Smooth muscle cell (in vitro differentiated cells): ENCODE measurements at regions not wholly inside any gene's neighbourhood (a gene's known extent, or its start where the extent isn't known, plus 50 kb on each side); places are given as distances from the start of the nearest gene placed in this dataset.

Source experiments
- DNase-seq: peaks from one replicate; lab custom pipeline; 2025; ENCODE audit not compliant: unreplicated experiment; lab: John Stamatoyannopoulos, UW
- H2AFZ ChIP-seq: fragments of 200-600 bp; sonication (generic); 2 replicates; pipeline ENCODE4 v1.6.0; 2016; ENCODE audit warnings: antibody characterized with exemption, low read depth, mild to moderate bottlenecking
- H3F3A ChIP-seq: fragments of 200-600 bp; sonication (generic); 2 replicates; pipeline ENCODE4 v1.6.0; 2017; ENCODE audit warnings: antibody characterized with exemption, low read depth
- H3K27ac ChIP-seq: fragments of 200-600 bp; sonication (generic); 2 replicates; pipeline ENCODE4 v1.5.1; 2016; ENCODE audit warnings: low read depth, mild to moderate bottlenecking
- H3K27me3 ChIP-seq: fragments of 200-600 bp; sonication (generic); 2 replicates; pipeline ENCODE4 v1.6.1; 2016; ENCODE audit warnings: low read depth, mild to moderate bottlenecking
- H3K36me3 ChIP-seq: fragments of 200-600 bp; sonication (generic); 2 replicates; pipeline ENCODE4 v1.5.1; 2016; ENCODE audit warnings: low read depth
- H3K4me1 ChIP-seq: fragments of 200-600 bp; sonication (generic); 2 replicates; pipeline ENCODE4 v1.5.1; 2016; ENCODE audit warnings: low read depth
- H3K4me2 ChIP-seq: fragments of 200-600 bp; sonication (generic); 2 replicates; pipeline ENCODE4 v1.6.0; 2016; ENCODE audit warnings: mild to moderate bottlenecking
- H3K4me3 ChIP-seq: fragments of 200-600 bp; sonication (generic); 2 replicates; pipeline ENCODE4 v1.5.1; 2016; ENCODE audit warnings: mild to moderate bottlenecking
- H3K79me2 ChIP-seq: fragments of 200-600 bp; sonication (generic); 2 replicates; pipeline ENCODE4 v1.6.0; 2016; ENCODE audit warnings: low read depth, mild to moderate bottlenecking
- H3K9ac ChIP-seq: fragments of 200-600 bp; sonication (generic); 2 replicates; pipeline ENCODE4 v1.6.0; 2016; ENCODE audit warnings: low read depth
- H3K9me3 ChIP-seq: fragments of 200-600 bp; sonication (generic); replicated peaks from 2 replicates; pipeline ENCODE4 v1.5.1; 2016; ENCODE audit warnings: low read depth
- H4K20me1 ChIP-seq: fragments of 200-600 bp; sonication (generic); 2 replicates; pipeline ENCODE4 v1.6.0; 2016; ENCODE audit warnings: low read depth
- WGBS: methylation state at CpG from one replicate; pipeline ENCODE4 v1.1.7; 2016; ENCODE audit warnings: low lambda C conversion rate; 5-methylcytosine and 5-hydroxymethylcytosine counted together
- TF ChIP-seq, protein P1 (sequence below): fragments of 200-600 bp; sonication (generic); IDR thresholded peaks from 2 replicates; pipeline ENCODE4 v1.5.1; 2017; ENCODE audit warnings: borderline replicate concordance, mild to moderate bottlenecking, antibody characterized with exemption; ENCODE audit not compliant: insufficient read depth, poor library complexity, severe bottlenecking

DNA sequence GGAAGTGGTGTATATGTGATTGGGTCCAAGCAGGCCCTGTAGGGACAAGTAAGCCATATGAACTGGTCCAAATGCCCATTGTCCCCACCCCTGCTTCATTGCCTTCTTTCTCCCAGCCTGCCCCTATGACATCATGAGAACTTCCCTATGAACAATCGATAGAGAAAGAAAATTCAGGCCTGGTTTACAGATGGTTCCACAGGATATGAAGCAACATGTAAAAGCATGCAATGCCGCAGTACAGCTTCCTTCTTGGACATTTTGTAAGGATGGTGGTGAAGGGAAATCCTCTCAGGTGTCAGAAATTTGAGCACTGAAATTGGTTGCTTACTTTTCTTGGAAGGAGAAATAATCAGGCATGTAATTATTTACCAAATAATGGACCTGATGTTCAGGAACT, 581.7 kb downstream of the MRPL39 start:
- Histone ChIP-seq H4K20me1 (no peaks in the 10 kb centered on the region), H3K27me3 (no peaks in the 10 kb centered on the region), H3K4me2 (no peak overlapping the region), H3K9me3 (no peaks in the 10 kb centered on the region), H3K36me3 (no peaks in the 10 kb centered on the region), H3K4me1 (no peaks in the 10 kb centered on the region), H2AFZ (no peak overlapping the region), H3K9ac (no peak overlapping the region), H3K79me2 (no peaks in the 10 kb centered on the region), H3K4me3 (no peak overlapping the region), H3F3A (no peaks in the 10 kb centered on the region), H3K27ac (no peak overlapping the region)
- 78% methylated on average over 2 of the region's 2 CpGs for WGBS
- TF ChIP-seq, protein P1, sequence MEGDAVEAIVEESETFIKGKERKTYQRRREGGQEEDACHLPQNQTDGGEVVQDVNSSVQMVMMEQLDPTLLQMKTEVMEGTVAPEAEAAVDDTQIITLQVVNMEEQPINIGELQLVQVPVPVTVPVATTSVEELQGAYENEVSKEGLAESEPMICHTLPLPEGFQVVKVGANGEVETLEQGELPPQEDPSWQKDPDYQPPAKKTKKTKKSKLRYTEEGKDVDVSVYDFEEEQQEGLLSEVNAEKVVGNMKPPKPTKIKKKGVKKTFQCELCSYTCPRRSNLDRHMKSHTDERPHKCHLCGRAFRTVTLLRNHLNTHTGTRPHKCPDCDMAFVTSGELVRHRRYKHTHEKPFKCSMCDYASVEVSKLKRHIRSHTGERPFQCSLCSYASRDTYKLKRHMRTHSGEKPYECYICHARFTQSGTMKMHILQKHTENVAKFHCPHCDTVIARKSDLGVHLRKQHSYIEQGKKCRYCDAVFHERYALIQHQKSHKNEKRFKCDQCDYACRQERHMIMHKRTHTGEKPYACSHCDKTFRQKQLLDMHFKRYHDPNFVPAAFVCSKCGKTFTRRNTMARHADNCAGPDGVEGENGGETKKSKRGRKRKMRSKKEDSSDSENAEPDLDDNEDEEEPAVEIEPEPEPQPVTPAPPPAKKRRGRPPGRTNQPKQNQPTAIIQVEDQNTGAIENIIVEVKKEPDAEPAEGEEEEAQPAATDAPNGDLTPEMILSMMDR: no peak
- DNase-seq: no peak

DNA sequence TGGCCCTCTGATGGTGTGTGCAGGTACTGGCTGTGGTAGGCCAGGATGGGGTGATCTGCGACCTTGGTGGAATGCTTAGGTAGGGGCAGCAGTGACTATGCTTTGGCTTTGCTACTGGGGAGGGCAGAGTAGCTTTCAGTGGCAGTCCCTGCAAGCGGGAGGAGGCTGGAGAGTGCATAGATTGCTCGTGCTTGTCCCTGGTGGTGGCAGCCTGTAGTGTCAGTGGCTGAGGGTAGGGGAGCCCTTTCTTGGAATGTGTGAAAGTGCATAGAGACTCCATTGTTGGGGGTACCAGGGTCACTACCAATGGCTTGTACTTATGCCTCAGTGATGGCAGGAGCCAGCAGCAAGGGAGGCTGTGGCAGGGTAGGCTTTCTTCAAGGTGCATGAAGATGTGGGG, 582.6 kb downstream of the MRPL39 start:
- H3K27ac ChIP-seq: no peak overlapping the region
- H3K36me3 ChIP-seq: no peaks in the 10 kb centered on the region
- H3K9me3 ChIP-seq: no peaks in the 10 kb centered on the region
- H4K20me1 ChIP-seq: no peaks in the 10 kb centered on the region
- no peak overlapping the region for H3K4me3 ChIP-seq
- no peak overlapping the region for H3K4me2 ChIP-seq
- H3K9ac ChIP-seq: no peak overlapping the region
- H3K79me2 ChIP-seq: no peaks in the 10 kb centered on the region
- H3K27me3 ChIP-seq: no peaks in the 10 kb centered on the region
- H3F3A ChIP-seq: no peaks in the 10 kb centered on the region
- no peak for DNase-seq
- no peaks in the 10 kb centered on the region for H3K4me1 ChIP-seq
- H2AFZ ChIP-seq: no peak overlapping the region
- TF ChIP-seq, protein P1: no peak
- 76% methylated on average over 3 of the region's 3 CpGs for WGBS

DNA sequence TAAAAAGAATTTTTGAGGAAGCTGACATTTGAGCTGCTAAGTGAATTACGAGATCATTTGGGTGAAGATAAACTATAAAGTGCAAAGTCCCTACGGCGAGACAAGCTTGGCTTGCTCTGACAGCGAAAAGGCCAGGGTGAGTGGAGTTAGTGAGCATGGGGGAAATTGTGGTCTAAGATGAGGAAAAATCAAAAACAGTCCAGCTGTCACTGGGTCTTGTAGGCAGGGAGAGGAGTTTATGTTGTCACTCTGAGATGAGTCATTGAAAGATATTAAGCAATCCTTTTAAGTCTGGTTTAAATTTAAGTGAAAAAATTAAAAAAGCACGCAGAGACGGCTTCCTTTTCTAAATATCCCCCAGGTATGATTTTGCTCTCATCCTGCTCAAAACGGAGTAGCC, 601.9 kb downstream of the MRPL39 start:
- no peaks in the 10 kb centered on the region for H3F3A ChIP-seq
- H3K79me2 ChIP-seq: no peaks in the 10 kb centered on the region
- H4K20me1 ChIP-seq: no peaks in the 10 kb centered on the region
- no peaks in the 10 kb centered on the region for H3K36me3 ChIP-seq
- H3K4me2 ChIP-seq: no peak overlapping the region
- no peak overlapping the region for H3K9ac ChIP-seq
- no peaks in the 10 kb centered on the region for H3K4me1 ChIP-seq
- no peak overlapping the region for H3K27ac ChIP-seq
- H3K27me3 ChIP-seq: no peaks in the 10 kb centered on the region
- TF ChIP-seq, protein P1: no peak
- no peak for DNase-seq
- H2AFZ ChIP-seq: no peak overlapping the region
- no peaks in the 10 kb centered on the region for H3K9me3 ChIP-seq
- no peak overlapping the region for H3K4me3 ChIP-seq
- WGBS: 74% methylated on average over 7 of the region's 7 CpGs

DNA sequence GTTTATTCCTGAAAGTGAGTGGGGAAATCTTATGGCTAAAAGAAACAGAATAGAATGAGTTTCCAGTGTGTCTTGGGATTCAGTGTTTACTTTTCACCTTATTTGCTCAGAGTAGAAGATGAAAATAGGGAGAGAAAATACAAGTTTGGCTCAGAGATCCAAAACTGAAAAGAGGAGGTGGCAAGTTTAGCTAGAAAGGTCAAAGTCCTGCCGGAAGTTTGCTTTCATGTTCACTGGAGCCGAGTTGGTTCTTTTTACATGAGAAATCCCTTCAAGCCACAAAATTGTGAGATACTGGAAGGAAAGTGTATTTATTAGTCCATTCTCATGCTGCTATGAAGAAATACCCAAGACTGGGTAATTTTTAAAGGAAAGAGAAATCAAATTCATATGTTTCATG, 604.6 kb downstream of the MRPL39 start:
- Histone ChIP-seq H3K9ac (no peak overlapping the region), H3K4me3 (no peak overlapping the region), H3K36me3 (no peaks in the 10 kb centered on the region), H3K4me1 (no peaks in the 10 kb centered on the region), H3K27me3 (no peaks in the 10 kb centered on the region), H3K79me2 (no peaks in the 10 kb centered on the region), H3K9me3 (no peaks in the 10 kb centered on the region), H4K20me1 (no peaks in the 10 kb centered on the region), H3F3A (no peaks in the 10 kb centered on the region), H3K27ac (no peak overlapping the region), H3K4me2 (no peak overlapping the region), H2AFZ (no peak overlapping the region)
- TF ChIP-seq, protein P1: no peak
- 89% methylated on average over 2 of the region's 2 CpGs for WGBS
- no peak for DNase-seq
